B cell (primary cell): ENCODE measurements at regions not wholly inside any gene's neighbourhood (a gene's known extent, or its start where the extent isn't known, plus 50 kb on each side); places are given as distances from the start of the nearest gene placed in this dataset.

ENCODE experiments used
- ATAC-seq: fragments of 200-7000 bp; cut with Tn5 transposase; one replicate; pipeline ENCODE4 v1.10.0; 2021; ENCODE audit warnings: low read depth, mild to moderate bottlenecking, moderate number of reproducible peaks, moderate library complexity
- CTCF ChIA-PET: fragments of 350-600 bp; sonication (Branson Sonifier 250); formaldehyde crosslinking; loops from one replicate; lab custom pipeline; 2021; ENCODE audit warnings: antibody characterized with exemption, inconsistent platforms; lab: Charles Lee
- POLR2A ChIA-PET: fragments of 350-600 bp; sonication (Branson Sonifier 250); formaldehyde crosslinking; loops from one replicate; lab custom pipeline; 2021; ENCODE audit warnings: antibody characterized with exemption; lab: Charles Lee
- DNase-seq: peaks from one replicate; pipeline ENCODE4 v3.0.0; 2013
- H2AFZ ChIP-seq: 2 replicates; pipeline ENCODE4 v1.6.1; 2012; ENCODE audit warnings: mild to moderate bottlenecking, low read depth, low read length; ENCODE audit not compliant: insufficient read depth, poor library complexity, severe bottlenecking
- H3K27ac ChIP-seq, 2 donors: 1 replicate in 1 of 2; 2 replicates in 1 of 2; pipeline ENCODE4 v1.5.1; 2012 to 2013; ENCODE audit warnings: low read length in 2 of 2, mild to moderate bottlenecking in 2 of 2, moderate library complexity in 1 of 2
- H3K27me3 ChIP-seq, 4 experiments: fragments of 200-600 bp in 1 of 4; sonication (generic) in 1 of 4; replicated peaks in 1 of 4; 1 replicate in 2 of 4; 2 replicates in 2 of 4; pipeline versions ENCODE4 v1.6.1 to v1.7.0; 2013 to 2016; ENCODE audit warnings: low read length in 3 of 4, mild to moderate bottlenecking in 2 of 4, mixed read lengths in 1 of 4, moderate library complexity in 1 of 4; ENCODE audit not compliant: insufficient read depth in 4 of 4, control insufficient read depth in 3 of 4; ENCODE audit errors: control extremely low read depth in 1 of 4
- H3K36me3 ChIP-seq, 2 experiments: replicated peaks in 1 of 2; 1 replicate in 1 of 2; 2 replicates in 1 of 2; pipeline versions ENCODE4 v1.6.1 to v1.7.1; 2013; ENCODE audit warnings: low read length in 1 of 2; ENCODE audit not compliant: insufficient read depth in 2 of 2, control insufficient read depth in 1 of 2; ENCODE audit errors: control extremely low read depth in 1 of 2, extremely low read depth in 1 of 2
- H3K4me1 ChIP-seq, 2 donors: fragments of 200-600 bp in 1 of 2; sonication (generic) in 1 of 2; 1 replicate in 1 of 2; 2 replicates in 1 of 2; pipeline versions ENCODE4 v1.5.1 to v1.6.1; 2013 to 2017; ENCODE audit warnings: low read length in 2 of 2; ENCODE audit not compliant: control insufficient read depth in 2 of 2, insufficient read depth in 2 of 2
- H3K4me2 ChIP-seq: replicated peaks from 2 replicates; pipeline ENCODE3; 2012; ENCODE audit warnings: mild to moderate bottlenecking, low read depth, low read length; ENCODE audit not compliant: poor library complexity, severe bottlenecking
- H3K4me3 ChIP-seq, 5 experiments: fragments of 200-600 bp in 1 of 5; sonication (generic) in 1 of 5; 1 replicate in 3 of 5; 2 replicates in 2 of 5; pipeline versions ENCODE4 v1.5.1 to v1.7.0; 2011 to 2016; ENCODE audit warnings: low read length in 4 of 5, mild to moderate bottlenecking in 4 of 5, low read depth in 2 of 5, control low read depth in 1 of 5, moderate library complexity in 1 of 5; ENCODE audit not compliant: insufficient read depth in 1 of 5; ENCODE audit errors: control extremely low read depth in 1 of 5, extremely low read depth in 1 of 5
- H3K79me2 ChIP-seq: fragments of 200-600 bp; sonication (generic); one replicate; pipeline ENCODE4 v1.6.0; 2016; ENCODE audit warnings: low read length; ENCODE audit not compliant: control insufficient read depth, insufficient read depth
- H3K9ac ChIP-seq: fragments of 200-600 bp; sonication (generic); 2 replicates; pipeline ENCODE4 v1.6.1; 2017; ENCODE audit warnings: mild to moderate bottlenecking, low read length, moderate library complexity
- H3K9me3 ChIP-seq, 3 donors: one replicate each; pipeline versions ENCODE4 v1.6.1 to v1.7.1; 2013; ENCODE audit warnings: low read length in 2 of 3; ENCODE audit not compliant: control insufficient read depth in 2 of 3, insufficient read depth in 1 of 3; ENCODE audit errors: control extremely low read depth in 1 of 3
- H4K20me1 ChIP-seq: 2 replicates; pipeline ENCODE4 v1.6.0; 2012; ENCODE audit warnings: mild to moderate bottlenecking, low read length; ENCODE audit not compliant: insufficient read depth, control insufficient read depth, poor library complexity, severe bottlenecking
- H3K27ac Mint-ChIP-seq: one replicate; pipeline ENCODE4 v1.8.0; 2021; ENCODE audit warnings: mixed read lengths
- H3K27me3 Mint-ChIP-seq: one replicate; pipeline ENCODE4 v1.8.0; 2021; ENCODE audit warnings: mixed read lengths
- H3K4me1 Mint-ChIP-seq: one replicate; pipeline ENCODE4 v1.8.0; 2021; ENCODE audit warnings: mixed read lengths
- H3K4me3 Mint-ChIP-seq: one replicate; pipeline ENCODE4 v1.8.0; 2021; ENCODE audit warnings: mixed read lengths
- H3K9me3 Mint-ChIP-seq: one replicate; pipeline ENCODE4 v1.8.0; 2022; ENCODE audit warnings: mixed read lengths; ENCODE audit not compliant: insufficient read depth
- EZH2 ChIP-seq: IDR thresholded peaks from 2 replicates; pipeline ENCODE4 v1.6.1; 2012; ENCODE audit warnings: borderline replicate concordance, low read depth, mild to moderate bottlenecking, moderate library complexity, low read length; ENCODE audit not compliant: insufficient read depth, poor library complexity, severe bottlenecking
- WGBS: methylation state at CpG from one replicate; pipeline ENCODE4 v1.1.5; 2013; ENCODE audit warnings: missing lambda C conversion rate; ENCODE audit not compliant: insufficient coverage; 5-methylcytosine and 5-hydroxymethylcytosine counted together
- intact Hi-C: fragments of 100-400 bp; cut with micrococcal nuclease; formaldehyde crosslinking; loops from one replicate; pipeline ENCODE4 v1.10.0; 2022
- TF ChIP-seq, protein P1 (sequence below): fragments of 200-600 bp; IDR thresholded peaks from one replicate; pipeline ENCODE4 v1.8.0; 2022; ENCODE audit warnings: antibody characterized with exemption, mild to moderate bottlenecking

DNA sequence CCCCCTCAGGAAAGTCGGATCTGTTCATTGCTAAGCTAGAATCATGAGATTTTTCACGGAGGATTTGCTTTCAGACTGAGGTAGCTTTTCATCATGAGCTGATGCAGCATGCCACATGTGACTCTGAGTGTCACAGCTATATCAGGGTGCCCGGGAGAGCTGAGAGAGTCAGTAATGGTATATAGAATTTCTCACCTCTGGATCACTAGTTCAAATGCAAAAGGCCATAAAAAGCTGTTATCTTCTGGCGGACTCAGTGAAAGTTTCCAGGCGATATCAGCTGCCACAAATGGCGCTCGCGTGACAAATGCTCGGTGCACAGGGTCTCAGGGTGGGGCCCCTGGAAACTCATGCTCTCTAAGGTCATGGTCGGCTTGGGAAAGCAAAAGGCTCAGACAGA is 150.1 kb downstream of the DHX15 start:
- H3K27me3 Mint-ChIP-seq = peaks cover 13% of the 10 kb centered on the region
- Histone ChIP-seq H3K9me3 (no peaks in the 10 kb centered on the region), H3K36me3 (no peaks in the 10 kb centered on the region), H3K27ac (no peak overlapping the region), H2AFZ (no peak overlapping the region), H3K9ac (no peak overlapping the region), H3K4me3 (no peak overlapping the region), H3K79me2 (no peaks in the 10 kb centered on the region), H3K4me1 (no peaks in the 10 kb centered on the region), H3K4me2 (no peak overlapping the region), H3K27me3 (peaks cover 0 to 6% (median 0%) of the 10 kb centered on the region in 4 experiments), H4K20me1 (no peaks in the 10 kb centered on the region)
- 94% methylated on average over 8 of the region's 10 CpGs for WGBS
- POLR2A ChIA-PET = no interaction called here
- no peak overlapping the region for H3K27ac Mint-ChIP-seq
- intact Hi-C loops = no loop called here
- ATAC-seq (no peak), DNase-seq (no peak)
- CTCF ChIA-PET = interaction anchor here (1.2 kb wide), 1 partner anchor 15 kb away, joined by 3 read pairs; no protein-coding TSS in a partner anchor
- no peak overlapping the region for H3K4me3 Mint-ChIP-seq
- TF ChIP-seq, protein P1, sequence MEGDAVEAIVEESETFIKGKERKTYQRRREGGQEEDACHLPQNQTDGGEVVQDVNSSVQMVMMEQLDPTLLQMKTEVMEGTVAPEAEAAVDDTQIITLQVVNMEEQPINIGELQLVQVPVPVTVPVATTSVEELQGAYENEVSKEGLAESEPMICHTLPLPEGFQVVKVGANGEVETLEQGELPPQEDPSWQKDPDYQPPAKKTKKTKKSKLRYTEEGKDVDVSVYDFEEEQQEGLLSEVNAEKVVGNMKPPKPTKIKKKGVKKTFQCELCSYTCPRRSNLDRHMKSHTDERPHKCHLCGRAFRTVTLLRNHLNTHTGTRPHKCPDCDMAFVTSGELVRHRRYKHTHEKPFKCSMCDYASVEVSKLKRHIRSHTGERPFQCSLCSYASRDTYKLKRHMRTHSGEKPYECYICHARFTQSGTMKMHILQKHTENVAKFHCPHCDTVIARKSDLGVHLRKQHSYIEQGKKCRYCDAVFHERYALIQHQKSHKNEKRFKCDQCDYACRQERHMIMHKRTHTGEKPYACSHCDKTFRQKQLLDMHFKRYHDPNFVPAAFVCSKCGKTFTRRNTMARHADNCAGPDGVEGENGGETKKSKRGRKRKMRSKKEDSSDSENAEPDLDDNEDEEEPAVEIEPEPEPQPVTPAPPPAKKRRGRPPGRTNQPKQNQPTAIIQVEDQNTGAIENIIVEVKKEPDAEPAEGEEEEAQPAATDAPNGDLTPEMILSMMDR = no peak
- no peak for TF ChIP-seq EZH2
- no peaks in the 10 kb centered on the region for H3K9me3 Mint-ChIP-seq
- H3K4me1 Mint-ChIP-seq = no peaks in the 10 kb centered on the region

DNA sequence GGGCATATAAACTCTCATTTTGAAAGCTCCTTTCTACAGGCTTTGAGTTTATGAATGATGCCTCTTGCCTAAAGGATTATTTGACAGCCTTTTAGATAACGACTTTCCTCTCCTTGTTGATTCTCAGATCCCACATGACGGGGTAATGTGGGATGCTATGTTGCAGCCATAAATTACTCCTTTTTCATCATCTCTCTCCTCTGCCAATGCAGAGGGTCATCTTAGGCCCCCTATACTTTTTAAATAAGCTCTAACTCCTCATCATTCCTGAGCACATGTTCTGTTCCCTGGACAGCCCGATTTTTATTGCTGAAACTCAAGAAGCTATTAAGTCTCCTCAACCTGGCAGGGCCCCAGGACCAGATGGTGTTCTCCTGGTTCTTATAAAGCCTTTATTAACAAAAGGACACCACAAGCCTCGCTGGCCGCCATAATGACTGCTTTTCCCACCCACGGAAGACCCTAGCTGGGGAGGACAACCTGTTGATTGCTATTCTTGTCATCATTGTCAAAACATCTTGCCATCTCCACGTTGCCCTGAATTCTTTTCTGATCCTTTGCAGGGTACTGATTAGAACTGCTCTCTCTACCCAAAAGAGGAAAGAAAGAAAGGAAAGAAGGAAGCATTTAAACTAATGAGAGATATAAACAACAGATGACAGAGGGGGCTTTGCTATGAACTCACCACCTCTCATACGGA is 150.7 kb downstream of the DHX15 start:
- no peak overlapping the region for H3K4me3 ChIP-seq
- intact Hi-C loops = no loop called here
- ChIA-PET POLR2A (no interaction called here), CTCF (interaction anchor here (0.7 to 1.2 kb wide), 2 partner anchors 15 kb away, joined by 3 read pairs; no protein-coding TSS in a partner anchor)
- H3K4me1 ChIP-seq = no peaks in the 10 kb centered on the region
- no peaks in the 10 kb centered on the region for H3K4me1 Mint-ChIP-seq
- 64% methylated on average over 1 of the region's 8 CpGs for WGBS
- no peaks in the 10 kb centered on the region for H3K36me3 ChIP-seq
- no peaks in the 10 kb centered on the region for H3K79me2 ChIP-seq
- no peaks in the 10 kb centered on the region for H3K9me3 Mint-ChIP-seq
- no peak for ATAC-seq
- TF ChIP-seq EZH2 = no peak
- TF ChIP-seq, protein P1 = no peak
- no peak overlapping the region for H3K27ac Mint-ChIP-seq
- H3K4me2 ChIP-seq = no peak overlapping the region
- H4K20me1 ChIP-seq = no peaks in the 10 kb centered on the region
- DNase-seq = no peak
- H3K4me3 Mint-ChIP-seq = no peak overlapping the region
- H3K27ac ChIP-seq = no peak overlapping the region
- no peaks in the 10 kb centered on the region for H3K9me3 ChIP-seq
- H3K27me3 Mint-ChIP-seq = peaks cover 14% of the 10 kb centered on the region
- no peak overlapping the region for H2AFZ ChIP-seq
- no peak overlapping the region for H3K9ac ChIP-seq
- H3K27me3 ChIP-seq = peaks cover 0 to 6% (median 0%) of the 10 kb centered on the region in 4 experiments
